GM19239 (cell line): ENCODE measurements at regions not wholly inside any gene's neighbourhood (a gene's known extent, or its start where the extent isn't known, plus 50 kb on each side); places are given as distances from the start of the nearest gene placed in this dataset.
"Not testable (repeated sequence)": the region's sequence is repeated elsewhere in the genome, so short reads cannot be mapped to it uniquely, and the experiment has no call there.

Source experiments
- DNase-seq: peaks from one replicate; pipeline ENCODE4 v3.0.0; 2011; ENCODE audit warnings: low spot score; ENCODE audit not compliant: insufficient read length
- FAIRE-seq: peaks from 2 replicates; lab custom pipeline; 2011; peaks lifted over from hg19 to GRCh38; lab: Jason Lieb, UNC

DNA sequence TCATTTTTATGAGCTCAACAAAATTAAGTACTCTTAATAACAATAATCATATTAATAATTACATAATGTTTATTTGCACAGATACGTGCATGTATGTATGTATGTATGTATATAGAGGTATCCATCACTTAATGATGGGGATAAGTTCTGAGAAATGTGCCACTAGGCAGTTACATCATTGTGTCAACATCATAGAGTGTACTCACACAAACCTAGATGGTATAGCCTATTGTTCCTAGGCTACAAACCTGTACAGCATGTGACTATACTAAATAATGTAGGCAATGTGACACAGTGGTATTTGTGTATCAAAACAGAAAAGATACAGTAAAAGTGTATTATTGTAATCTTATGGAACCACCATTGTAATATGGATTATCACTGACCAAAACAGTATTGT lies 874.7 kb upstream of the GBE1 start:
- DNase-seq = no peak
- FAIRE-seq = no peak

GRCh38 chr3:82633319-82633718 lies 871.9 kb upstream of the GBE1 start:
- FAIRE-seq = no peak

GRCh38 chr3:82629937-82630336 lies 868.5 kb upstream of the GBE1 start:
- FAIRE-seq (no peak), DNase-seq (no peak)

More at GRCh38 chr3:82633319-82633718, 871.9 kb upstream of the GBE1 start:
- no peak for DNase-seq

DNA sequence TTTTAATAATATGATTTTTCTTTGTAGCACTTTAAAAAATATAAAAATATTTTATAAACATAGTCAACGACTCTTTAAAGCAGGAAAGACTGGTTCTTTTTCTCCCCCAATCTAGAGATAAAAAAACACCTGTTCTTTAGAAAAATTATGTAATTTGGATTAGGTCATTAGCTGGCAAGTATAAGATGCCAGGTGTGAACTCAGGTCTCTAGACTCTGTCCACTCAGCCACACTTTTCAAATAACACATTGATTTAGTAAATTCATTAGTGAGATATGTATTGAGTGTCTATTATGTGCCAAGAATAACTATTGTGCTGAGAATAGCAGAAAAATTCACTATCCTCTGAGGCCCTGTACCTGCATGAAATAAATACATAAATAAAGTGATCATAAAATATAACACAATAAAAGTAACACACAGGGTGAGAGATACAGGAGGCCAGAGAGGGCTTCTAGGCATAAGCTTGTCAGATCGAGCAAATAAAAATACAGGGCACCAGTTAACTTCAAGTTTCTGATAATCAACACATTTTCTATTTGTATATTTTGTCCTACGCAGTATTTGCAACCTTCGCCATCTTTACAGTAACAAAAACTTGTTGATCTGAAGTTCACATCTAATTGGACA lies 867.1 kb upstream of the GBE1 start:
- no peak for FAIRE-seq

DNA sequence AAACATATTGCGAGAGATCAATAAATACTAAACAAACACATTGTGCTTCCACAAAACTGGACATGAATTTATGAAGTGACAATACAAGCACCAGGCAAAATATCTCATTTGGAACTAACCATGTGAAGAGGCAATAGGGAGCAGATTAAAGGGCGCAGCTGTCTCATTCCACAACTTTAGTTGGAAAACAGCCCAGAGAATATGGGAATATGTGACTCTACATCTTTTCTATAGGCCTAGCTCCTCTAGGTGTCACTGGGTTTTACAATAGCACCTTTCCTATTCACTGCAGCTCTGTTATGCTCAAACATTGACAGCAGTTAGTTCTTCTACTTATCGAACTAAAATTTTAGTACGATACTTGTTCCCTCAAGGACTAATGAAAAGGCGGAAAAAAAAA lies 866.3 kb upstream of the GBE1 start:
- DNase-seq = no peak
- no peak for FAIRE-seq

More for the DNA sequence above, 867.1 kb upstream of the GBE1 start:
- no peak for DNase-seq

DNA sequence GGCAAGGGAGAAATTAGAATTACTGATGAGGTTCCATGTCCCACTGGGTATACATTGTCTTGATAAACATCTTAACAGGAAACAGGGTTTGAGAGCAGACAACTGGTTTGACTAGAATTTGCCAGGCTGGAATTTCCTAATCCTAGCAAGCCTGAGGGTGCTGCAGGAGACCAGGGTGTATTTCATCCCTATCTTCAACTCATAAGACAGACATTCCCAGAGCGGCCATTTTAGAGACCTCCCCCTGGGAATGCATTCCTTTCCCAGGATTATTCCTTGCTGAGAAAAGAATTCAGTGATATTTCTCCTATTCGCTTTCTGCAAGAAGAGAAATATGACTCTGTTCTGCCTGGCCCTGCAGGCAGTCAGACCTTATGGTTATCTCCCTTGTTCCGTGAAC lies 859.3 kb upstream of the GBE1 start:
- not testable (repeated sequence) for DNase-seq, FAIRE-seq

DNA sequence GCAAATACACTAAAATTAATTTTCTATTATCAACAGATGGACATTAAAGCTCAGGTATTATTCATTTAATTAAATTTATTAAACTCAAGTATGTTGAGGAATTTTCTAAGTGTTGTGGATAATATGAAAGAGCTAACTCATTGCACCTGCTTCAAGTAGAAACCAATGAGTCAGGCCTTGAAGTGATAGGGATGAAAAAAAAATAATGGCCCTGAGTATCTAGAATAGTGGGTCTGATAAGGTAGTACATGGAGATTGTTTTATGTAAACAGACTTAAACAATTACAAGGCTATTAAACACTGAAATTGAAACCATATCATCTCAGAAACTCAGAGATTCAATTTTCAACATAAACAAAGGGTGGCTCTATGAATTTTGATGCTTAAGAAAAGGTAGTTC lies 857.1 kb upstream of the GBE1 start:
- no peak for FAIRE-seq
- DNase-seq = no peak

- DNase-seq (no peak), FAIRE-seq (no peak)
Measured at GRCh38 chr3:82610236-82610635, 848.8 kb upstream of the GBE1 start.

- no peak for DNase-seq
- no peak for FAIRE-seq
Measured at GRCh38 chr3:82607391-82607790, 845.9 kb upstream of the GBE1 start.

- FAIRE-seq (no peak), DNase-seq (no peak)
Measured at GRCh38 chr3:82596805-82597204, 835.4 kb upstream of the GBE1 start.

DNA sequence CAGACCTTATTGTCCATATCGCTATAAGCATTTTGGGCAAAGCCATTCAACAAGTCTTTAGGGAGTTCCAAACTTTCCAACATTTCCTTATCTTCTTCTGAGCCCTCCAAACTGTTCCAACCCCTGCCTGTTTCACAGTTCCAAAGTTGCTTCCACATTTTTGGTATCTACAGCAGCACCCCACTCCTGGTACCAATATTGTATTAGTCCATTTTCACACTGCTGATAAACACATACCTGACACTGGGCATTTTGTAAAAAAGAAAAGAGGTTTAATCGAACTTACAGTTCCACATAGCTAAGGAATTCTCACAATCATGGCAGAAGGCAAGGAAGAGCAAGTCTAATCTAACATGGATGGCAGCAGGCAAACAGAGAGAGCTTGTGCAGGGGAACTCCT lies 834.1 kb upstream of the GBE1 start:
- FAIRE-seq (no peak), DNase-seq (no peak)

- DNase-seq (no peak), FAIRE-seq (no peak)
Measured at GRCh38 chr3:82587174-82587573, 825.7 kb upstream of the GBE1 start.

GRCh38 chr3:82586414-82586813 lies 825.0 kb upstream of the GBE1 start:
- FAIRE-seq (no peak), DNase-seq (no peak)

GRCh38 chr3:82586002-82586401 lies 824.6 kb upstream of the GBE1 start:
- not testable (repeated sequence) for DNase-seq, FAIRE-seq

- not testable (repeated sequence) for FAIRE-seq, DNase-seq
Measured at GRCh38 chr3:82585591-82585990, 824.1 kb upstream of the GBE1 start.

DNA sequence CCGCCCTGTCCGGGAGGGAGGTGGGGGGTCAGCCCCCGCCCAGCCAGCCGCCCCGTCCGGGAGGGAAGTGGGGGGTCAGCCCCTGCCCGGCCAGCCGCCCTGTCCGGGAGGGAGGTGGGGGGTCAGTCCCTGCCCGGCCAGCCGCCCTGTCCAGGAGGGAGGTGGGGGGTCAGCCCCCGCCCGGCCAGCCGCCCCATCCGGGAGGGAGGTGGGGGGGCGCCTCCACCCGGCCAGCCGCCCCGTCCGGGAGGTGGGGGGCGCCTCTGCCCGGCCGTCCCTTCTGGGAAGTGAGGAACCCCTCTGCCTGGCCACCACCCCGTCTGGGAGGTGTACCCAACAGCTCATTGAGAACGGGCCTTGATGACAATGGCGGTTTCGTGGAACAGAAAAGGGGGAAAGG lies 823.4 kb upstream of the GBE1 start:
- DNase-seq, FAIRE-seq: not testable (repeated sequence)

- DNase-seq, FAIRE-seq: not testable (repeated sequence)
Measured at GRCh38 chr3:82584415-82584814, 823.0 kb upstream of the GBE1 start.

- DNase-seq (no peak), FAIRE-seq (no peak)
Measured at GRCh38 chr3:82581350-82581749, 819.9 kb upstream of the GBE1 start.

DNA sequence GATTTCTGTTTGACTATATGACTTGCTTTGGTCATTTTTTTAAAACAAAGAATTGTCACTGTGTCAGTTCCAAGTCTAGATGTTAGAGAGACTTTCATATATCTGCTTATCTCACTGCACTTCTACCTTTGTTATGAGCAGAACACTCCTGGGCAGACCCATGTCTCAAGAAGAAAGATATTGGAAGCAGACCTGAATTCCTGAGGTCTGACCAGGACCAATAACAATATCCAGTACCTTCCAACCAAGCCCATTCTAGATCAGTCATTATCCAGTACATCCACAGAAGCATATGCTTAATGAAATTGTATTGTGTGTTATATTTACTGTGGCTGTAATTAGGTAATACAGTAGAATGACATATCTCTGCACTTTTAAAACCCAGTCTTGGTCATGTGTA lies 811.3 kb upstream of the GBE1 start:
- DNase-seq (no peak), FAIRE-seq (no peak)

- no peak for DNase-seq
- FAIRE-seq = no peak
Measured at GRCh38 chr3:82568776-82569338, 807.4 kb upstream of the GBE1 start.

GRCh38 chr3:82567029-82567600 lies 805.7 kb upstream of the GBE1 start:
- no peak for FAIRE-seq

GRCh38 chr3:82562896-82563295 lies 801.5 kb upstream of the GBE1 start:
- FAIRE-seq (no peak), DNase-seq (no peak)

More at GRCh38 chr3:82567029-82567600, 805.7 kb upstream of the GBE1 start:
- no peak for DNase-seq
